A673 (cell line): ENCODE measurements at regions not wholly inside any gene's neighbourhood (a gene's known extent, or its start where the extent isn't known, plus 50 kb on each side); places are given as distances from the start of the nearest gene placed in this dataset.

Experiments
- CTCF ChIP-seq: fragments of 300-800, 200-600 bp; sonication (generic); conservative IDR thresholded peaks from 2 replicates; pipeline ENCODE4 v1.5.1; 2017; ENCODE audit warnings: low read depth, mild to moderate bottlenecking, antibody characterized with exemption, low read length, moderate library complexity, mixed read lengths
- EZH2 ChIP-seq: fragments of 200-600 bp; sonication (generic); IDR thresholded peaks from 2 replicates; pipeline ENCODE4 v1.6.1; 2017; ENCODE audit warnings: borderline replicate concordance, low read depth, mild to moderate bottlenecking, mixed read lengths, antibody characterized with exemption, low read length; ENCODE audit not compliant: poor library complexity, severe bottlenecking

- TF ChIP-seq CTCF: no peak
- no peak for TF ChIP-seq EZH2
These were observed 103.8 kb downstream of the IER5 start for GRCh38 chr1:181192316-181192715.
